GM23338 (cell line): ENCODE measurements at regions not wholly inside any gene's neighbourhood (a gene's known extent, or its start where the extent isn't known, plus 50 kb on each side); places are given as distances from the start of the nearest gene placed in this dataset.
"Not testable (repeated sequence)": the region's sequence is repeated elsewhere in the genome, so short reads cannot be mapped to it uniquely, and the experiment has no call there.

ENCODE experiments used
- ATAC-seq: fragments of 200-7000 bp; cut with Tn5 transposase; 3 replicates; pipeline ENCODE4 v1.9.1; 2020
- DNase-seq: peaks from one replicate; pipeline ENCODE4 v3.0.0-alpha.2; 2015; ENCODE audit warnings: low spot score
- H2AFZ ChIP-seq: fragments of 200-600 bp; sonication (generic); 2 replicates; pipeline ENCODE4 v1.8.0; 2016; ENCODE audit warnings: antibody characterized with exemption, mild to moderate bottlenecking, moderate library complexity
- H3F3A ChIP-seq: fragments of 200-600 bp; sonication (generic); replicated peaks from 2 replicates; pipeline ENCODE4 v1.8.0; 2017; ENCODE audit warnings: antibody characterized with exemption, mixed run types, low read depth
- H3K27ac ChIP-seq: fragments of 200-600 bp; sonication (generic); 2 replicates; pipeline ENCODE4 v1.6.1; 2016; ENCODE audit warnings: low read depth
- H3K27me3 ChIP-seq: fragments of 200-600 bp; sonication (generic); 2 replicates; pipeline ENCODE4 v1.8.0; 2016; ENCODE audit warnings: mild to moderate bottlenecking, mixed run types, moderate library complexity; ENCODE audit not compliant: insufficient read depth
- H3K36me3 ChIP-seq: fragments of 200-600 bp; sonication (generic); 2 replicates; pipeline ENCODE4 v1.8.0; 2016; ENCODE audit warnings: mild to moderate bottlenecking; ENCODE audit not compliant: insufficient read depth
- H3K4me1 ChIP-seq: fragments of 200-600 bp; sonication (generic); 2 replicates; pipeline ENCODE4 v1.8.0; 2016; ENCODE audit warnings: mild to moderate bottlenecking, moderate library complexity; ENCODE audit not compliant: insufficient read depth
- H3K4me2 ChIP-seq: fragments of 200-600 bp; sonication (generic); 2 replicates; pipeline ENCODE4 v1.7.1; 2017; ENCODE audit warnings: mixed run types
- H3K4me3 ChIP-seq: fragments of 200-600 bp; sonication (generic); 2 replicates; pipeline ENCODE4 v1.6.1; 2016; ENCODE audit warnings: mixed run types
- H3K79me2 ChIP-seq: fragments of 200-600 bp; sonication (generic); replicated peaks from 2 replicates; pipeline ENCODE4 v1.8.0; 2017; ENCODE audit warnings: mild to moderate bottlenecking; ENCODE audit not compliant: insufficient read depth
- H3K9me2 ChIP-seq: fragments of 200-600 bp; sonication (generic); 2 replicates; pipeline ENCODE4 v1.8.0; 2017; ENCODE audit not compliant: insufficient read depth
- H4K20me1 ChIP-seq: fragments of 200-600 bp; sonication (generic); replicated peaks from 2 replicates; pipeline ENCODE4 v1.8.0; 2017; ENCODE audit warnings: mild to moderate bottlenecking; ENCODE audit not compliant: insufficient read depth
- H3K27ac Mint-ChIP-seq: 2 replicates; pipeline ENCODE4 v1.8.0; 2020; ENCODE audit warnings: inconsistent platforms, mild to moderate bottlenecking, moderate library complexity, mixed read lengths
- H3K27me3 Mint-ChIP-seq: 3 replicates; pipeline ENCODE4 v1.8.0; 2022; ENCODE audit warnings: low read depth, mild to moderate bottlenecking, moderate library complexity, mixed read lengths, inconsistent platforms; ENCODE audit not compliant: insufficient read depth, poor library complexity
- H3K36me3 Mint-ChIP-seq: 3 replicates; pipeline ENCODE4 v1.8.0; 2021; ENCODE audit warnings: low read depth, mild to moderate bottlenecking, inconsistent platforms, moderate library complexity, mixed read lengths
- H3K4me1 Mint-ChIP-seq: 3 replicates; pipeline ENCODE4 v1.8.0; 2020; ENCODE audit warnings: mild to moderate bottlenecking, inconsistent platforms, mixed read lengths
- H3K4me3 Mint-ChIP-seq: 3 replicates; pipeline ENCODE4 v1.8.0; 2021; ENCODE audit warnings: moderate library complexity, mild to moderate bottlenecking, inconsistent platforms, mixed read lengths
- H3K9me3 Mint-ChIP-seq: 3 replicates; pipeline ENCODE4 v1.8.0; 2020; ENCODE audit warnings: moderate library complexity, mild to moderate bottlenecking, inconsistent platforms, mixed read lengths
- NANOG ChIP-seq: IDR thresholded peaks from 2 replicates; pipeline ENCODE4 v1.6.1; 2016; ENCODE audit warnings: antibody characterized with exemption, borderline replicate concordance
- ZNF331 ChIP-seq: fragments of 250-450 bp; sonication (Bioruptor Pico); IDR thresholded peaks from 2 replicates; pipeline ENCODE4 v1.5.0; 2020; ENCODE audit warnings: low read depth, mild to moderate bottlenecking, moderate library complexity
- TF ChIP-seq, protein P1 (sequence below), 2 experiments: fragments of 200-600 bp in 1 of 2; sonication (generic) in 1 of 2; conservative IDR thresholded peaks; 2 replicates each; pipeline versions ENCODE4 v1.5.1 to v1.6.1; 2016 to 2017; ENCODE audit warnings: antibody characterized with exemption in 2 of 2, low read depth in 2 of 2, mild to moderate bottlenecking in 2 of 2, moderate library complexity in 1 of 2

DNA sequence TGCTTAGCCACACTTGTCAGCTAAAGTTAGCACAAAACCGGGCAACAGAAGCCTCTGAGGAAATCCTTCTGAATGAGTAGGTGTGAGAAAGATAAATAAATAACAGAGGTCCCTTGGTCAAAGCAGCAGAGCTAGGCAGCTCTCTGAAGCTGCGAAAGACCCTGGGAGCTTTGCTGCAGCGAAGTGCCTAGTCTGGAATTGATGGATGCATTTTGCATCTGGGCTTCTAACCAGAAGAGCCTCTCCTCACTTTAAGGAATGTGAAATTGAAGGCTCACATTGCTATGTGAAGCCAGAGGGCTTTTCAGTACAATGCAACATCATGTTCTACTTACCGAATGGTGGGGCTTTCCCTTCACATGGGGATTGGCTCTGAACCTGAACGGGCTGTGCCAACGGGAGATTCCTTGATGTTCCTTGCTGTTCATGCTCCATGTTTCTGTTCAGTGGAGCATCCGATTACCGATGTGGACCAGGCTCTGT, 274.6 kb downstream of the HS3ST3B1 start:
- peaks cover 10% of the 10 kb centered on the region; the same call in 1 of the 2 replicates for H3K9me2 ChIP-seq
- H2AFZ ChIP-seq: peak overlapping the region; percentile 54; the same call in 1 of the 2 replicates
- no peaks in the 10 kb centered on the region for H3K36me3 ChIP-seq
- TF ChIP-seq ZNF331 (CRISPR knock-in tag): no peak
- Mint-ChIP-seq H3K36me3 (no peaks in the 10 kb centered on the region), H3K9me3 (no peaks in the 10 kb centered on the region; the same call in 2 of the 3 replicates), H3K4me3 (no peak overlapping the region), H3K27ac (no peak overlapping the region), H3K27me3 (peaks cover 2% of the 10 kb centered on the region), H3K4me1 (peaks cover 8% of the 10 kb centered on the region)
- H3K79me2 ChIP-seq: no peaks in the 10 kb centered on the region
- H3K27ac ChIP-seq: no peak overlapping the region
- H3F3A ChIP-seq: no peaks in the 10 kb centered on the region
- H3K4me1 ChIP-seq: peaks cover 11% of the 10 kb centered on the region
- no peaks in the 10 kb centered on the region for H4K20me1 ChIP-seq
- no peak overlapping the region for H3K4me2 ChIP-seq
- no peaks in the 10 kb centered on the region for H3K27me3 ChIP-seq
- ATAC-seq: no peak
- DNase-seq: no peak
- no peak overlapping the region for H3K4me3 ChIP-seq

DNA sequence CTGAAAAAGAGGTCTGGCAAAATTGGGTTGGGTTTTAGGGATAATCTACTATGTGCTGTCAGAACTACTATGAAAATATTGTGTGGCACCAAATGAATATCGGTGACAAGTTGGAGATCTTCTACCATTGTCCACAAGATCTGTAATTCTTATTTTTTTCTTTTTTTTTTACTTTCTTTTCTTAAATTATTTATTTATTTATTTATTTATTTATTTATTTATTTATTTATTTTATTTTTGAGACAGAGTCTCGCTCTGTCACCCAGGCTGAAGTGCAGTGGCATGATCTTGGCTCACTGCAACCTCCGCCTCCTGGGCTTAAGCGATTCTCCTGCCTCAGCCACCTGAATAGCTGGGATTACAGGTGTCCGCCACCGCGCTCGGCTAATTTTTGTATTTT, 259.4 kb downstream of the HS3ST3B1 start:
- 0 out of 2 replicates have a peak overlapping the region, but pooled peaks have one; percentile 65 for H3K4me2 ChIP-seq
- H3K27ac Mint-ChIP-seq, H3K27me3 ChIP-seq, H4K20me1 ChIP-seq, H3K4me3 ChIP-seq, H2AFZ ChIP-seq, H3K9me2 ChIP-seq, H3K79me2 ChIP-seq, H3K36me3 ChIP-seq, H3K36me3 Mint-ChIP-seq, H3K9me3 Mint-ChIP-seq, ATAC-seq, H3K27ac ChIP-seq, H3K27me3 Mint-ChIP-seq, H3F3A ChIP-seq, DNase-seq, H3K4me3 Mint-ChIP-seq: not testable (repeated sequence)
- H3K4me1 Mint-ChIP-seq: peaks cover 16% of the 10 kb centered on the region
- H3K4me1 ChIP-seq: peaks cover 15% of the 10 kb centered on the region

DNA sequence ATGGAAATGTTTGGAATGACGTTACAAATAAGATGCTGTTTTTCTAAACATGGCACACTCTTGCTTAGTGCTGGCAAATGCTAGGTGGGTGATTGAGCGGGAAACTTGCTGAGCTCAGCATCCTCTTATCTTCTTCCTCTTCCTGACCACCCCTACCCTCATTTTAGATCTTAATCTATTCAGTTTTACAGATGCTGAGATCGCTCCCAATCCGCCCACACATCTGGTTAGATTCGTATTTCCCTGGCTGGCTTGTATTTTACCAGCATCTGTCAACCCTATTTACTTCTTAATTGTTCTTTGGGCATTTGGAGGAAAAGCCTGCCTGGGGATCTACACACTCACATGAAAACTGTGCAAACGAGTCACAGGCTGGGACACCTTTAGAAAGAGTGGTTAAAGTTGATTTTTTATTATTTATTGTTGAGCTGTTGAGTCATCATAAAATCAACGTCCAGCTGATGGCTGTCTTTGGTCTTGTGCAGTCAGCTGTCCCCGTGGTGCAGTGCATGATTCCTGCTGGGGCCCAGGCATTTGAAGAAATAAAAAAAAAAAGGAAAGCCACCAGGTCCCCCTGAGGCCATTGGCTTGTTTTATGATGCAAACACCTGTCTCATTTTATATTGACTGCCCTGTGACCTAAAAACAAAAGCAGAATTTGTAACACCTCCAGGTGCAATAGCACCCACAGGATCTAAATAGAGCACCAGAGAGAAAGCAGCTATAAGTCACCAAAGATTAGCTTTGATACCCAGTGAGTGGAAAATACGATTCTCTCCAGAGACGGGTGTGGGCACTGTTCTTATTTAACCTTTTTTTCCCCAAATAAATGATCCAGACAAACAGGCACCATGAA, 258.6 kb downstream of the HS3ST3B1 start:
- DNase-seq (no peak), ATAC-seq (no peak; the same call in 1 of the 3 replicates)
- Histone ChIP-seq H3K4me1 (peaks cover 15% of the 10 kb centered on the region), H2AFZ (no peak overlapping the region), H3K4me2 (peak overlapping the region; percentile 65; the same call in 1 of the 2 replicates), H3K27me3 (no peaks in the 10 kb centered on the region), H3K36me3 (no peaks in the 10 kb centered on the region), H4K20me1 (no peaks in the 10 kb centered on the region), H3K4me3 (peak overlapping the region; percentile 26; the same call in 1 of the 2 replicates), H3K27ac (no peak overlapping the region), H3F3A (no peaks in the 10 kb centered on the region), H3K9me2 (no peaks in the 10 kb centered on the region), H3K79me2 (no peaks in the 10 kb centered on the region)
- TF ChIP-seq NANOG: peak; percentile 26; the same call in 1 of the 2 replicates
- TF ChIP-seq, protein P1, sequence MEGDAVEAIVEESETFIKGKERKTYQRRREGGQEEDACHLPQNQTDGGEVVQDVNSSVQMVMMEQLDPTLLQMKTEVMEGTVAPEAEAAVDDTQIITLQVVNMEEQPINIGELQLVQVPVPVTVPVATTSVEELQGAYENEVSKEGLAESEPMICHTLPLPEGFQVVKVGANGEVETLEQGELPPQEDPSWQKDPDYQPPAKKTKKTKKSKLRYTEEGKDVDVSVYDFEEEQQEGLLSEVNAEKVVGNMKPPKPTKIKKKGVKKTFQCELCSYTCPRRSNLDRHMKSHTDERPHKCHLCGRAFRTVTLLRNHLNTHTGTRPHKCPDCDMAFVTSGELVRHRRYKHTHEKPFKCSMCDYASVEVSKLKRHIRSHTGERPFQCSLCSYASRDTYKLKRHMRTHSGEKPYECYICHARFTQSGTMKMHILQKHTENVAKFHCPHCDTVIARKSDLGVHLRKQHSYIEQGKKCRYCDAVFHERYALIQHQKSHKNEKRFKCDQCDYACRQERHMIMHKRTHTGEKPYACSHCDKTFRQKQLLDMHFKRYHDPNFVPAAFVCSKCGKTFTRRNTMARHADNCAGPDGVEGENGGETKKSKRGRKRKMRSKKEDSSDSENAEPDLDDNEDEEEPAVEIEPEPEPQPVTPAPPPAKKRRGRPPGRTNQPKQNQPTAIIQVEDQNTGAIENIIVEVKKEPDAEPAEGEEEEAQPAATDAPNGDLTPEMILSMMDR (conservative IDR thresholded peaks at IDR 0.05; ENCODE audit: low read depth in 2 of 2): no peak
- Mint-ChIP-seq H3K36me3 (no peaks in the 10 kb centered on the region), H3K27ac (no peak overlapping the region), H3K4me1 (peaks cover 16% of the 10 kb centered on the region), H3K27me3 (peaks cover 2% of the 10 kb centered on the region), H3K9me3 (no peaks in the 10 kb centered on the region), H3K4me3 (no peak overlapping the region)
